CD4-positive, alpha-beta T cell treated with Interleukin-10 for 1 hour (primary cell): ENCODE measurements at regions not wholly inside any gene's neighbourhood (a gene's known extent, or its start where the extent isn't known, plus 50 kb on each side); places are given as distances from the start of the nearest gene placed in this dataset.
"Not testable (repeated sequence)": the region's sequence is repeated elsewhere in the genome, so short reads cannot be mapped to it uniquely, and the experiment has no call there.

Source experiments
- DNase-seq: peaks from one replicate; pipeline ENCODE4 v3.0.0-alpha.2; 2020

DNA sequence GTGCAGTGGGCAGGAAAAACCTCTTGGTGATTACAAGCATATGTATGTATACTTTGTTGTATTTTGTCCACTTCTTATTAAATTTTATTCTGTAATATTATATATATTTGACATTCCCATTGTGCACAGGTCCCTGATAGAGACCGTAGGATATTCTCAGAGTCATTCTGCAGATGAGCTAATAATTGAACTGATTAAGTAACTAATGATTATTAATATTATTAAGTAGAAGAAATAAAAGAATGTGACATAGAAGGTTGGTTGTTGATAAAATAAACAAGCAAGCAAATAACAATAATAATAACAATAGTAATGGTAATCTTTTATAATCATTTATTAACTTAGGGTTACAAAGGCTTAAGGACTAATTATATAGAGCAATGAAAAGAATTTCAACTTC, 780.6 kb upstream of the ZWINT start:
- DNase-seq, result no peak

DNA sequence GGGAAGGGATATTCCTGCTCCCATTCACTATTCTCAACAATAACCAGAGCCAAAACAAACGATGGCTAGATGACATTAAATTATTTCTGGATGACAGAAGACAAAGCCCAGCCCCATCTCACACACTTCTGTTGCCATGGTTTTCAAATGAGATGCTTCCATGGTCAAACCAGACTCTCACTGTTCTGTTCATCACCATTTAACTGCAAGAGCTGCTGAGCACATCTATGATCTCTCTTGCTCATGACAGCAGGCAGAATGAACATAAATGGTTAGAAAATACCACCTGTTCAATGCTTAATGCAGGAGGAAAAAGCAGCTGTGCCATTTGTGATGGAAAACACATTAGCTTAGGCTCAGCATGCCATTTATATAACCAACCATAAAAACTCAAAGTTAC, 758.6 kb upstream of the ZWINT start:
- DNase-seq, result no peak

DNA sequence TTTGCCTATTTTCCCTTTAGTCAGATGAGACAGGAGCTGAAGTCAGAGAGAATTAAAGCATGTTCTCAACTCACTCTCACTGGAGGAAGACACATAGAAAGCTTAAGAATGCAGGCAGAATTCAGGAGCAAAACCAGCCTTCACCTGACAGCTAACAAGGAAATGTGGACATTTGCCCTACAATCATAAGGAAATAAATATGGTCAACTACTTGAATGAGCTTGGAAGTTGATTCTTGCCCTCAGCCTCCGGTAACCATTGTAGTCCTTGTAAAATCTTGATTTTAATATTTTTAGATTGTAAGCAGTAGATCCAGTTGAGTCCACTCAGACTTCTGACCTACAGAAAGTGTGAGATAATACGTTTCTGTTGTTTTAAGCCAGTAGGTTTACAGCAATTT, 752.5 kb upstream of the ZWINT start:
- DNase-seq, result no peak

DNA sequence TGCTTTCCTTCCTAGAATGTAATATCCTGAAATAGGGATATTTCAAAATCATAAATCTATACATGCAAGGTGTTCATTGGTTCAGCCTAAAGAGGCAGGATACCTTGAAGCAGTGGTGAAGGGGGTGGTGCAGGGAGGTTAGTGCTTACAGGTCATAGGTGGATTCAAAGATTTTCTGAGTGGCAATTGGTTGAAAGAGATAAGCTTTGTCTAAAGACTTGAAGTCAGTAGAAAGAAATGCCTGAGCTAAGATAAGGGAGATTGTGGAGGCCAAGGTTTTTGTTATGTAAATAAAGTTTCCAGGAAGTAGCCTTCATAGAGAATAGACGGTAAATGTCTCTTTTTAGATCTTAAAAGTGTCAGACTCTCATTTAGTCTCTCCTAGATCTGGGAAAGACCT, 741.2 kb upstream of the ZWINT start:
- no peak for DNase-seq

DNA sequence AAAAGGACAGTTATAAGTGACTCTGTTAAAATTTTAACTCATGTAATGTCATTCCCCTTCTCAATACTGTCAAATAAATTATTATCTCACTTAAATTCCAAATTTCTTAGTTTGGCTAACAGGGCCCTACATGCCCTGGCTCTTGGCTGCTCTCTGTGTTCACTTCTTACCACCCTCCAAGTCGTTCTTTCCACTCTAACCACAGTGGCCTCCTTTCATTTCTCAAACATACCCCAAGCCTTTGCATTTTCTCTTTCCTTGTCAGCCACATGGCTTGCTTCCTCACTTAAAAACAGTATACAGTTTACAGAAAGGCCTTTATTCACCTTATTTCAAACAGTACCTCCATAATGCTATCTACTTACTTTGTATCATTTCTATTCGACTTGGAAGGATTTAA, 737.1 kb upstream of the ZWINT start:
- no peak for DNase-seq

DNA sequence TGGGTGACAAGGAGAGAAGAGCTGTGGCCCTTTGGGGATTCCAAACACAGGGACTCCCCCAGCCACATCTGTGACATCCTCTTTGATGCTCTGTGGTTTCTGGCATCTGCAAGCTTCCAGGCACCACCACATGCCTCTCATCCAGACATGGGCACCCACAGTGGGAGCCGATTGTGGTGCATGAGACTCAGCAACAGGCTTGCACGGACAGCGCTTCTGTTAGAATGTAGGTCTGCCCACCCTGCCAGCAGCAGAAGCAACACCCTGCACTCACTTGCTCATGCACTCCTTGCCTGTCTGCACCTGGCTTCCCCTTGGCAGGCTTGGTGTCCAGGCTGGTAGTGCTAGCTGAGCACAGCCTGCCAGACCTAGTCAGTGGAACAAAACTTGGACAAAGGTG, 735.0 kb upstream of the ZWINT start:
- no peak for DNase-seq

DNA sequence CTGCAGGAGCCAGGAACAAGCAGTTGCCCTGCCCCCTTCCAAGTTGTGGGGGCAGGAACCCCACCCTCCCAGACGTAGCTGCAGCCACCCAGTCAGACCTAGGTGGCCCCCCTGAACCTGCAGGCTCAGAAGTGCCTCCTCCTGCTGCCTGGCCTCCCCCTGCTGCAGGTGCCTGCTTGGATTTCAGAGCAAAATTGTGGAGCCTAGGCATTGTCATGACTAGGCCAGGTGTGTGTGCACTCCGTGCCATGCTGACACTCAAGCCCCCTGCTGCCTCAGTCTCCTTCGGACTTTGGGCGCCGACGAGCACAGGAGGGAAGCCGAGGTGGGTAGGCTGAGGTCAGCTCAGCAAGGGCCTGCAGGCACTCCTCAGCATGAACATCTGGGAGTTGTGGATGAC, 733.9 kb upstream of the ZWINT start:
- DNase-seq, result no peak

DNA sequence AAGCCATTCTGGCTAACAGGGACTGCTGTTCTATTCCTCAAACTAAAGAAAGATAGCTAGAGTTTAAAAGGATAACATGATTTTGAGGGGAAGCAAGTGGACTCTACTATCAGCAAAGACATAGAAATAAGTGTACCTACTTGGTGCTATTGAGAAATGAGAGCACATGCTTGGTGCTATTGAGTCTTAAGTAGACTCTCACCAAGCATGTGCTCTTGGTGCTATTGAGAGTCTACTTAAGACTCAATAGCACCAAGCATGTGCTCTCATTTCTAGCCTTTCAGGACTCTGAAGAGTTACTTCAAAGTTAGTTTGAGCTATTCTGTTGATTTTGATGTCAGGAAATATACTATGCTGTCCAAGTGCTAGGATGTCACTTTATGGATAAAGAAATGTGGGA, 733.0 kb upstream of the ZWINT start:
- no peak for DNase-seq

DNA sequence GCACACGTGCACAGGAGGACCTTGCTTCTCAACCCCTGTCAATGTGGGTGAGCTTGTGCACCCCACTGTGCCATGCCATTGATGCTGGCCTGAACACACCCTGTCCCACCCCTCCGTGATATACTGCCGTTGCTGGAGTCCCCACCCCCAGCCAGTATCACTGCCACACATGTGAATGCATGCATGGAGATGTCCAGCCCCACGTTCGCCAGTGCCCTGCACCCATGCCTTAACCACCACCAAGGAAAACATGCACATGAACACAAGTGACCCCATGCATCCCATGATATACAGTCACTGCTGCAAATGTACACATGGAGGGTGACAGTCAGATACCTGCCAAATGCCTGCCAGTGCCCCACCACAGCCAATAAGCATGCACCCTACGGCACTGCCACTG, 692.5 kb upstream of the ZWINT start:
- no peak for DNase-seq

DNA sequence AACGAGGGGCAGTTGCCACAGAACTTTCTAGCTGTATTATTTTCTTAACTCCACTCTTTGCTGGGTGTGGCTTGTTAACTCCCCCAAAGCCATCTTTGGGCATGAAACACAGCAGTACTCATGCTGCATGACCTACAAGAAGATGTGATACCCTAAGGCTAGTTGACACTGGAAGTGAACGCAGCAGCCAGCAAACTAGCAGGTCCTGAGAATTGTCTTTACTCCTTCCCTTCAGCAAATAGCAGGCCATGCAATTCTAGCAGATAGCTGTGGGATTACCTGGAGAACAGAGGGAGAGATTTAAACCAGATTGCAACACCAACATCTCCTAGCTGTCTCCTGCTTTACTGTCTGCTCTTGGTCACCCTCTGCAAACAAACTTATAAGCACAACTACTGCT, 688.0 kb upstream of the ZWINT start:
- DNase-seq, result no peak

DNA sequence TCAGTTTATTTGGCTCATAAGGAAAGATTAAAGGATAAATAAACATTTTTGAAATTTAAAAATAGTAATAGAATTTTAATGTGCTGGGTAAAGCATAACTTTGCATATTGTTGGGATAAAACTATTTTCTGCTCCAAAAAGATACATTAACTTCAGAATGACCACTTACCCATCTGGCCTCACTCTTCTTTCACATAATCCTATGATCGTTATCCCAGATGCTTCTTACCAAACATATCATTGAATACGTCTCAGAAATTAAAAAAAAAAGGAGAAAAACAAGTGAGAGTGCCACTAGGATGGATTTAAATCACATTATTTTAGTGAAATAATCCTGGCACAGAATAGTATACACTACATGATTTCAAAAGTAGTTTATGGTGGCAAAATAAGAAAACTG, 677.5 kb upstream of the ZWINT start:
- DNase-seq, result no peak

DNA sequence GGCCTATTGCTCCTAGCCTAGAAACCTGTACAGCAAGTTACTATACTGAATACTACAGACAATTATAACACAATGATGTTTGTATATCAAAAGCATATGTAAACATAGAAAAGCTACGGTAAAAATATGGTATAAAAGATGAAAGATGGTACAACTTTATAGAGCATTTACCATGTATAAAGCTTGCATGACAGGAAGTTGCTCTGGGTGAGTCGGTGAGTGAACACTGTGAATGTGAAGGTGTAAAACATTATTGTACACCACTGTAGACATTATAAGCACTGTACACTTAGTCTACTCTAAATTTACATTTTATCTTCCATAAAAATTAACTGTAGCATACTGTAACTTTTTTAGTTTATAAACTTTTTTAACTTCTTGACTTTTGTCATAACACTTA, 674.3 kb upstream of the ZWINT start:
- DNase-seq, result no peak

DNA sequence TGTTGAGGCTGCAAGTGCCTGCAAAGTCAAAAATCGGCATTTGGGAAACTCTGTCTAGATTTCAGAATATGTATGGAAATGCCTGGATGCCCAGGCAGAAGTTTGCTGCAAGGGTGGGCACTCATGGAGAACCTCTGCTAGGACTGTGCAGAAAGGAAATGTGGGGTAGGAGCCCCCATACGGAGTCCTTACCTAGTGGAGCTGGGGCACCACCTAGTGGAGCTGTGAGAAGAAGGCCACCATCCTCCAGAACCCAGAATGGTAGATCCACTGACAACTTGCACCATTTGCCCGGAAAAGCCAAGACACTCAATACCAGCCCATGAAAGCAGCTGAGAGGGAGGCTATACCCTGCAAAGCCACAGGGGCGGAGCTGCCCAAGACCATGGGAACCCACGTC, 671.2 kb upstream of the ZWINT start:
- DNase-seq, result not testable (repeated sequence)

DNA sequence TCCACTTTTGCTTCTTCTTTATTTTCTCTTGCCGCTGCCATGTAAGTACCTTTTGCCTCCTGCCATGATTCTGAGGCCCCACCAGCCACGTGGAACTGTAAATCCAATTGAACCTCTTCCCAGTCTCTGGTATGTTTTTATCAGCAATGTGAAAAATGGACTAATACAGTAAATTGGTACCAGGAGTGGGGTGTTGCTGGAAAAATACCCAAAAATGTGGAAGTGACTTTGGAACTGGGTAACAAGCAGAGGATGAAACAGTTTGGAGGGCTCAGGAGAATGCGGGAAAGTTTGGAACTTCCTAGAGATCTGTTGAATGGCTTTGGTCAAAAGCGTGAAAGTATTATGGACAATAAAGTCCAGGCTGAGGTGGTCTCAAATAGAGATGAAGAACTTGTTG, 670.3 kb upstream of the ZWINT start:
- DNase-seq, result no peak

DNA sequence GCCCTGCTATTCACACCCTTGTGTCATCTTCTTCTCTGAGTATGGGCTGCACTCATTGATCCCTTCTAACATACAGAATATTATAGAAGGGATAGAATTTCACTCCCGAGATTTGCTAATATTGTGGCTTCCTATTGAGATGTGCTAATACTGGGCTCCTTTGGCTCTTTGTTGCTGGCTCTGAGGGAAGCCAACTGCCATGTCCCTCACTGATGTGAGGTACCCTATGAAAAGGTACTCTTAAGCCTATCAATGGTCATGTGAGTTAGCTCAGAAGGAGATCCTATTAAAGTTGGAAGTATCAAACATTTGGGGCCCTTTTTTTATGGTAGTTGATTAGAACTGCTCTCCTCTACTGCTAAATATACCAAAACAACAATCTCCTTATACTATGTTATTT, 665.2 kb upstream of the ZWINT start:
- DNase-seq, result no peak

DNA sequence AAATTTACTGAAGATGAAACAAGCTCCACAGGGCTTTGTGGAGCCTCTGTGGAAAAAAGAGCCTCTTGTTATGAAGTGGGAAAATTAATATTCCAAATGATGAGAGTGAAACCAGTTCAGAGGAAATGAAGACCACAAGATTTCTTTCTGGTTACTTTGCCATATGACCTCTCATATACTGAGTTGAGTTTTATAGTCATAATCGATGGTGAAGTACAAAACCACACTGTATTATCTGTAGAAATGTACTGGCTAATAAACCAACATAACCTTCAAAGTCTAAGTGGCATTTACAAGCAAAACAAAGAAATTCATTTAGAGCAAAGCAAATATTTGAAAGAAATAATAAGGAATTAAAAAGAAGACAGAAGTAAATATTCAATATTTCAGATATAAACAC, 662.6 kb upstream of the ZWINT start:
- DNase-seq, result no peak

DNA sequence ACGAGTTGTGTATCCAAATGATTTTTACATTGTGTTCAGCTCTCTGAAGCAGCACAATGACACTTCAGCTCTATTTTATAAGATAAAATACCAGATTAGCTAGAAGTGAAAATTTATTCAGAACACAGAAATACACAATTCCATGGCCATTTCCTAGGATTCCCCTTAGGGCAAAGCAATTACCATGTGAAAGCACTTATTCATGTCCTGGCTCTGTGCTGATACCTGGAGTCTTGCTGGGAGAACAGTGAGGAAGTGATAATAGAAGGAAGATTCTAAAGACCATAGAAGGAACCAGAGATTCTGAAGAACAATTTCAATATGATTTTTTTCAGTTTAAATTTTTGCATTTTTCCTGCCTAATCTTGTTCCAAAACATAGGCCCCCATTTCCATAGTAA, 657.4 kb upstream of the ZWINT start:
- DNase-seq, result no peak

DNA sequence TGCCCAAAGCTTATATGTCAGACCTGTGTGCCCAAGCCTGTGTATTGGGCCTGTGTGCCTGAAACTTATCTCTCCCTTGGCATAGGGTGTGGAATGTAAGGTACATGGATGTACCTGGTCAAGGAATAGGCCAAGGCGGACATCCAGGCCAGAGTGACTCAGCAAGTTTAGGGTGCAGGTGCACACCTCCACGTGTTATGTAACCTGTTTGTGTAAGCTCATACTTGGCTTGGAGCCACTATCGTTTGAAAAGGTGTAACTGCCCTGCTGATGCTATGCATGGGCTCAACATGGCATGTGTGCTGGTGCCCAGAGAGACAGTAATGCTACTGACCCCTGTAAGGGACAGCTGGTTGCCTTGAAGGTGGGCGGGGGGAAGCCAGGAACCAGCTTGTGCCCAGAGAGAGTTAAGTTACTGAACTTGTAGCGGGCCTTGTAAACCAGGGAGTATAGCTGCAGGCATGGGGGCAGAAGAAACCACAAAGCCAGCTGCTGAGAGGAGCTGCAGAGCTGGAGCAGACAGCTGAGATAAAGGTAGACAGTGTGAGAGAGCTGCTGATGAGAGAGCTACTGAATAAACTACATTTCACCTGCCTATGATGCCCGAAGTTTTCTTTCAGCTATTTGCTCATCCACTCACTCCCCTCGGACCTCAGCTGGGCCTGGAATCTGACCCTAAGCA, 656.4 kb upstream of the ZWINT start:
- DNase-seq, result no peak

DNA sequence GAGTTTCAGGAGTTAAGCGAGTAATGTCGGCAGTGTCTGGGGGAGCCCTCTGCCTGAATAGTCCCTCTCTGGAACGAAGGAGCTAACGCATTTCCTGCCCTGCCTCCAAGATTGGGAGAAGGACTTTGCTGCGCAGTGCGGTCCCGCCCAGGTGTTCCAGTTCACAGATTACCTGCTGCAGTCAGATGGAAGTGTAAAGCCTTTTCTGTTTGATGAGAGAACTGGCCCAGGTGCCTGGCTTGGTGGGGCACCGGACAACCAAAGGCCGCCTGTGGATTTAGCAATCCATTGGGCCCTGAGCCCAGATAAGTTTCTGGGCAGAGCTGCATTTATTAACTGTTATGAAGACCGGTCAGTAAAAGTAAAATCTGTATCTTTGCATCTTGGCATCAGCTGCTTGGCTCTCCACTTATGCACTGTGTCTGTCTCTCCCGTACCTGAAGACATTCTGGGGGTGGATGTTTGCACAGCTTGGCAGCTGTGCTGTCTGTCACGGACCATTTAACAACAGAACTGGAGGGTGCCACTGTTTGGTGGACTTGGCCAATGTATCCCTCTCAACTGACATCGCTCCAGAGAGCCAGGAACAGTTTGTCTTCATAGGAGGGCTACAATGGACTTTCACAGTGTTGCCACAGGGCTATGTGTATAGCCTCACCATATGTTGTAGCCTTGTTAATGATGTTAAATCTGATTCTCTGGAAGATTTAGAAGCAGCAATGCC, 654.7 kb upstream of the ZWINT start:
- no peak for DNase-seq

DNA sequence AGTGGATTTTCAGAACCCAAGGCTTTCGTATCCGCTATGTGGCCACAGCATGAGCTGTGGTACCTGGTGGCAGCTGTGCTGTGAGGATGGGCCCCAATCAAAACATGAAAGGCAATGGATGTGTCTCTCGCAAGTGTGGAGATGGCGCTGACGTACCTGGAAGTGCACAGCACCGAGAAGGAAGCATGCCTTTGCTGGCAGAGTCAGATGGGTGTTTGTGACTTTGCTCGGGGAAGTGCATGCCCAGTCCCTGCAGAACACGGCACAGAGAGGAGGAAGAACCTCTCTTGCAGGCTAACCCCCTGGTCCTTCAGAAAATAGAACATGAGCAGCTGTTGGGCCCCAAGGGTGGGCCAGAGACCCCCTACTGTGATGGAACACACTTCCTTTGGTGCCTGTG, 654.1 kb upstream of the ZWINT start:
- DNase-seq, result no peak

DNA sequence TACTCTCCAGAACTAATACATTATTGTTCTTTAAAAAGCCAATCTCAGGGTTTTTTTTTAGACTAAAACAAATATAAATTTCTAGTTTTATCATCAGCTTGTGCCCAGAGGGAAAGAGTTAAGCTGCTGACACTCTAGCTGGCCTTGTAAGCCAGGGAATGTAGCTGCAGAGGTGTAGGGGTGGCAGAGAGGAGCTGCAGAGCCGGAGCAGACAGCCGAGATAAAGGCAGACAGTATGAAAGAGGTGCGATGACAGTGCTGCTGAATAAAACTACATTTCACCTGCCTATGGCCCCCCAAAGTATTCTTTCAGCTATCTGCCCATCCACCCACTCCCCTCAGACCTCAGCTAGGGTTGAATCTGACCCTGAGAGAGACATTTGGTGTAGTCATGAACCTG, 653.7 kb upstream of the ZWINT start:
- no peak for DNase-seq

DNA sequence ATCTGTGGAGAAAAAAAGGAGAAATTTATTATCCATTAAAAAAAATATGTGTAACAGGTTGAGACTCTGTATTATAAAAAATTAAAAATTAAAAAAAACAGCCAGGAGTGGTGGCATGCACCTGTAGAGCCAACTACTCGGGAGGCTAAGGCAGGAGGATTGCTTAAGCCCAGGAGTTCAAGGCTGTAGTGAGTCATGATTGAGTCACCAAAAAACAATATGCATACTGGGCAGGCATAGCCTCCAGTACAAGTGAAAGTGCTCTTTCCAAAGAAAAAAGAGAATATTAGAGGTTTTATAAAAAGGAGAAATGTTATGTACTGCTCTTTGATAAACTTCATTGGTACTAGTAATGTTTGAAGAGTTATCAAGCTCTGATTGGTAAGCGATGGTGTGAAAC, 647.1 kb upstream of the ZWINT start:
- no peak for DNase-seq

DNA sequence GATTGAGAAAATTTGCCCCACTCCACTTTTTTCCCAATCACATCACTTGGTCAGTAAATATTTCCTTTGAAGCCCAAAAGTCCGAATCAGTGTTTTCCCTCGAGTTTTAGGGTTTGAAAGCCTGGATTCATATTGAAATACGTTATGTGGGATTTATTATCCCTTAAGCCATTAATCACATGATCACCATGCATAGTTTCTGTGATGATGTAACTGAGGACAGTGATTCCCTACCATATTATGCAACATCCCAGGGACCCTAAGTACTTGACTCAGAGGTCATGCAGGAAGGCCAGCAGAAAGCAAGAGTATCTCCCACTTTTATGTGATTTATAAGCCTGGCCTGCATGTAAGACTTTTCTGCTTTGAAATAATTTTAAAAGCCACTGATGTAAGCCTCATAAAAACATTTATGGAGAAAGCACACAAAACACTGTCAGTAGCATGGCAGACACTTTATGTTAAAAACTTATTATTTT, 630.6 kb upstream of the ZWINT start:
- DNase-seq, result no peak

DNA sequence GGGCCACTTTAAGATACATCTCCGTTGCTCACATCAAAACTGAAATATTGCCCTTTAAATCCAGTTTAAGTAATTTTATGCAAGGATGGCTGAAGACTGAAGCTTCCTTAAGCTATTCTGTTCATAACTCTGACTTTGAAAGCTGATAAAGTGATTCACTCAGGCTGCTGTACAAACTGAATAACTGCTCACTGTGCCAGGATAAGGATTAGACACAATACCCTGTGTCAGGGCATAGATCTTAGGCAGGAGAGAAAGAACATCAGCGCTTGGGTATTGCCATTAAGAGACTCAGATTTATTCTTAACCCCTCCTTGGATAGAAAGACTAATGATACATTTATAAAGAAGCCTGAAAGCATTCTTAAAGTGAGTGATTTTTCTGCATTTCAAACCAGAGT, 614.5 kb upstream of the ZWINT start:
- DNase-seq, result no peak

DNA sequence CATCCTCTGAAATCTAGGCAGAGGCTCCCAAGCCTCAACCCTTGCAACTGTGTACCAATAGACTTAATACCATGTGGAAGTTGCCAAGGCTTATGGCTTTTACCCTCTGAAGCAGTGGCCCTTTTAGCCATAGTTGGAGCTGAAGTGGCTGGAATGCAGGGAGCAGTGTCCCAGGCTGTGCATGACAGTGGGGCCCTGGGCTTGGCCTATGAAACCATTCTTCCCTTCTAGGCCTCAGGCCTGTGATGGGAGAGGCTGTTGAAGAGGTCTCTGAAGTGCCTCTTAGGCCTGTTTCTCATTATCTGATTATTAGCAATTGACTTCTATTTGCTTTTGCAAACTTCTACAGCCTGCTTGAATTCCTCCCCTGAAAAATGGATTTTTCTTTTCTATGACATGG, 612.7 kb upstream of the ZWINT start:
- no peak for DNase-seq
